Peyer's patch (tissue), 4 donors: ENCODE measurements at regions not wholly inside any gene's neighbourhood (a gene's known extent, or its start where the extent isn't known, plus 50 kb on each side); places are given as distances from the start of the nearest gene placed in this dataset.

Experiments used
- DNase-seq, 3 donors: peaks; one replicate each; pipeline ENCODE4 v3.0.0-alpha.2; 2017 to 2019
- H3K27ac ChIP-seq, 4 donors: fragments of 200-600 bp; sonication (generic); one replicate each; pipeline ENCODE4 v1.5.1; 2016 to 2019
- H3K27me3 ChIP-seq, 2 donors: fragments of 200-600 bp; sonication (generic); one replicate each; pipeline ENCODE4 v1.5.1; 2019
- H3K36me3 ChIP-seq, 3 donors: fragments of 200-600 bp; sonication (generic); one replicate each; pipeline ENCODE4 v1.5.1; 2016 to 2019
- H3K4me1 ChIP-seq, 4 donors: fragments of 200-600 bp; sonication (generic); one replicate each; pipeline ENCODE4 v1.5.1; 2016 to 2019
- H3K4me3 ChIP-seq, 4 donors: fragments of 200-600 bp; sonication (generic); 1 replicate in 3 of 4; 2 replicates in 1 of 4; pipeline ENCODE4 v1.5.1; 2016 to 2019; ENCODE audit warnings: mild to moderate bottlenecking in 1 of 4
- H3K9me3 ChIP-seq, 4 donors: fragments of 200-600 bp; sonication (generic); one replicate each; pipeline ENCODE4 v1.5.1; 2016 to 2019; ENCODE audit warnings: mild to moderate bottlenecking in 1 of 4
- POLR2A ChIP-seq, 2 donors: fragments of 450-650 bp; IDR thresholded peaks; one replicate each; pipeline ENCODE4 v1.5.1; 2017; ENCODE audit warnings: antibody characterized with exemption in 2 of 2, mild to moderate bottlenecking in 2 of 2, moderate library complexity in 2 of 2
- TF ChIP-seq, protein P1 (sequence below), 6 experiments: fragments of 450-650 bp in 4 of 6; fragments of 200-600 bp in 2 of 6; sonication (generic) in 1 of 6; IDR thresholded peaks; one replicate each; pipeline ENCODE4 v1.5.1; 2017 to 2019; ENCODE audit warnings: antibody characterized with exemption in 6 of 6, mild to moderate bottlenecking in 3 of 6, moderate library complexity in 1 of 6

- no peaks in the 10 kb centered on the region for H3K27me3 ChIP-seq
- no peak for DNase-seq
- no peaks in the 10 kb centered on the region for H3K36me3 ChIP-seq
- H3K9me3 ChIP-seq = no peaks in the 10 kb centered on the region
- H3K4me1 ChIP-seq = no peaks in the 10 kb centered on the region
- H3K27ac ChIP-seq = no peak overlapping the region
- H3K4me3 ChIP-seq = no peak overlapping the region
- no peak for TF ChIP-seq POLR2A (IDR thresholded peaks at IDR 0.05)
Measured at GRCh38 chr10:85527616-85528317, 838.8 kb downstream of the GRID1 start.

DNA sequence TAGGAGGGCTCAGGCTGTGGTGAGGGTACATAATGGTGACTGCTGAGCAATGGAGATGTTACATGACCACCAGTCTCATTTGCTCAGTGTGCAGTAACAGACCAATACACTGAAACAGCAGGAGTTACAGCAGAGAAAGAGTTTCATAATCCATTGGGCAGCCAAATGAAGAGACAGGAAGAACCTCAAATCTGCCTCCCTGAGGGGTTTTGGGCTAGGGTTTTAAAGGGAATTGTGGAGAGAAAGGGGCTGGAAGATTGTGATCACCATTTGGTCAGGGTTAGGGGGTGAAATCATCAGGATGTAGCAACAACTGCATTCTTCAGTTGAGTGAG is 838.3 kb downstream of the GRID1 start:
- Histone ChIP-seq H3K27ac (no peak overlapping the region), H3K9me3 (no peaks in the 10 kb centered on the region), H3K4me1 (no peaks in the 10 kb centered on the region), H3K4me3 (no peak overlapping the region), H3K36me3 (no peaks in the 10 kb centered on the region), H3K27me3 (no peaks in the 10 kb centered on the region)
- DNase-seq = no peak
- TF ChIP-seq, protein P1, sequence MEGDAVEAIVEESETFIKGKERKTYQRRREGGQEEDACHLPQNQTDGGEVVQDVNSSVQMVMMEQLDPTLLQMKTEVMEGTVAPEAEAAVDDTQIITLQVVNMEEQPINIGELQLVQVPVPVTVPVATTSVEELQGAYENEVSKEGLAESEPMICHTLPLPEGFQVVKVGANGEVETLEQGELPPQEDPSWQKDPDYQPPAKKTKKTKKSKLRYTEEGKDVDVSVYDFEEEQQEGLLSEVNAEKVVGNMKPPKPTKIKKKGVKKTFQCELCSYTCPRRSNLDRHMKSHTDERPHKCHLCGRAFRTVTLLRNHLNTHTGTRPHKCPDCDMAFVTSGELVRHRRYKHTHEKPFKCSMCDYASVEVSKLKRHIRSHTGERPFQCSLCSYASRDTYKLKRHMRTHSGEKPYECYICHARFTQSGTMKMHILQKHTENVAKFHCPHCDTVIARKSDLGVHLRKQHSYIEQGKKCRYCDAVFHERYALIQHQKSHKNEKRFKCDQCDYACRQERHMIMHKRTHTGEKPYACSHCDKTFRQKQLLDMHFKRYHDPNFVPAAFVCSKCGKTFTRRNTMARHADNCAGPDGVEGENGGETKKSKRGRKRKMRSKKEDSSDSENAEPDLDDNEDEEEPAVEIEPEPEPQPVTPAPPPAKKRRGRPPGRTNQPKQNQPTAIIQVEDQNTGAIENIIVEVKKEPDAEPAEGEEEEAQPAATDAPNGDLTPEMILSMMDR (IDR thresholded peaks at IDR 0.05) = no peak
- TF ChIP-seq POLR2A (IDR thresholded peaks at IDR 0.05) = no peak

GRCh38 chr10:85531706-85532105 is 834.9 kb downstream of the GRID1 start:
- TF ChIP-seq POLR2A (IDR thresholded peaks at IDR 0.05) = no peak
- TF ChIP-seq, protein P1 (IDR thresholded peaks at IDR 0.05) = no peak
- no peak for DNase-seq
- Histone ChIP-seq H3K9me3 (no peaks in the 10 kb centered on the region), H3K36me3 (no peaks in the 10 kb centered on the region), H3K27me3 (no peaks in the 10 kb centered on the region), H3K27ac (no peak overlapping the region), H3K4me1 (no peaks in the 10 kb centered on the region), H3K4me3 (no peak overlapping the region)

- Histone ChIP-seq H3K4me3 (no peak overlapping the region), H3K27ac (no peak overlapping the region), H3K36me3 (no peaks in the 10 kb centered on the region), H3K9me3 (no peaks in the 10 kb centered on the region), H3K27me3 (no peaks in the 10 kb centered on the region), H3K4me1 (no peaks in the 10 kb centered on the region)
- TF ChIP-seq, protein P1 (IDR thresholded peaks at IDR 0.05) = no peak
- TF ChIP-seq POLR2A (IDR thresholded peaks at IDR 0.05) = no peak
- no peak for DNase-seq
Measured at GRCh38 chr10:85532773-85533172, 833.8 kb downstream of the GRID1 start.

GRCh38 chr10:85535926-85536325 is 830.7 kb downstream of the GRID1 start:
- DNase-seq = no peak
- Histone ChIP-seq H3K27ac (no peak overlapping the region), H3K36me3 (no peaks in the 10 kb centered on the region), H3K9me3 (no peaks in the 10 kb centered on the region), H3K4me3 (no peak overlapping the region), H3K27me3 (no peaks in the 10 kb centered on the region), H3K4me1 (no peaks in the 10 kb centered on the region)
- TF ChIP-seq, protein P1 (IDR thresholded peaks at IDR 0.05) = no peak
- TF ChIP-seq POLR2A (IDR thresholded peaks at IDR 0.05) = no peak

DNA sequence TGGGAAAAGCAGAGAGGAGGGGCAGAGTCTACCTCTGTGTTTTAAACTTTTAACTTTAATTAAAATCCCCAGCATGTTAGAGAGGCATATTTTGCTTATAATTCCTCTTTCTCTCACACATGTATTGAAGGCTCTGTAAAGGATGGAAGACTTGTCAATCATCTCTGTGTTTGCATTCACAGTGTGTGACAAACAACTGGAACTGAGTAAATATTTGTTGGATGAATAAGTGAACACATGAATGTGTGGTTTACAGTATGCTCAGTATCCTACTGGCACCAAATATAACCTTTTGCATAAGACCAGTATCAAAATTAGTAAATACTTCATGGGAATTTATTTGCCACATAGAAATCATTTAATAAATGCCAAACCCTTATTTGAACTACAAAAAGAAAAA is 829.0 kb downstream of the GRID1 start:
- H3K36me3 ChIP-seq = no peaks in the 10 kb centered on the region
- H3K27me3 ChIP-seq = no peaks in the 10 kb centered on the region
- no peak for DNase-seq
- H3K9me3 ChIP-seq = no peaks in the 10 kb centered on the region
- H3K4me3 ChIP-seq = no peak overlapping the region
- no peaks in the 10 kb centered on the region for H3K4me1 ChIP-seq
- TF ChIP-seq POLR2A (IDR thresholded peaks at IDR 0.05) = no peak
- TF ChIP-seq, protein P1 (IDR thresholded peaks at IDR 0.05) = no peak
- no peak overlapping the region for H3K27ac ChIP-seq
